Stimulated activated CD4-positive, alpha-beta T cell treated with anti-CD3 and anti-CD28 coated beads, Interleukin-4, amount 100 ng/mL, for 24 hours (primary cell): ENCODE measurements at regions not wholly inside any gene's neighbourhood (a gene's known extent, or its start where the extent isn't known, plus 50 kb on each side); places are given as distances from the start of the nearest gene placed in this dataset.
"Not testable (repeated sequence)": the region's sequence is repeated elsewhere in the genome, so short reads cannot be mapped to it uniquely, and the experiment has no call there.

Experiments
- DNase-seq: peaks from one replicate; pipeline ENCODE4 v3.0.0-alpha.2; 2020

DNA sequence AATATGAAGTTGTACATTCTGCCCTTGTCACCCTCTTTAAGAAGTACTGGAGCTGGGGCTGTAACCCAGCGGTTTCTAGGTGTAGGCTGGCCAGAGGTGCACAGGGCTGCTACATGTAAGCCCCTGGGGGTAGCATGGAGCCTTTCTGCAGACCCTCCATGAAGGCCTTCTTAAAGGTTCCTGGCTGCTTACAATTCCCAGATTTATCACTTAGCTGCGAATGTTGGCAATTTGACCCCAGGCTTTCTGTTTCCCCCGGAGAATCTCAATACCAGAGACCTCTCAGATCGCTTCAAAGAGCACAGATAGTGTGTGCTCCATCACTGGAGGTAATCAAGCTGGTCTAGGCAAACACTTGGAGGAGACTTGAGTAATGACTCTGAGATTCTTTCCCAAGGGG, 309.4 kb downstream of the CBLN1 start:
- DNase-seq: no peak

DNA sequence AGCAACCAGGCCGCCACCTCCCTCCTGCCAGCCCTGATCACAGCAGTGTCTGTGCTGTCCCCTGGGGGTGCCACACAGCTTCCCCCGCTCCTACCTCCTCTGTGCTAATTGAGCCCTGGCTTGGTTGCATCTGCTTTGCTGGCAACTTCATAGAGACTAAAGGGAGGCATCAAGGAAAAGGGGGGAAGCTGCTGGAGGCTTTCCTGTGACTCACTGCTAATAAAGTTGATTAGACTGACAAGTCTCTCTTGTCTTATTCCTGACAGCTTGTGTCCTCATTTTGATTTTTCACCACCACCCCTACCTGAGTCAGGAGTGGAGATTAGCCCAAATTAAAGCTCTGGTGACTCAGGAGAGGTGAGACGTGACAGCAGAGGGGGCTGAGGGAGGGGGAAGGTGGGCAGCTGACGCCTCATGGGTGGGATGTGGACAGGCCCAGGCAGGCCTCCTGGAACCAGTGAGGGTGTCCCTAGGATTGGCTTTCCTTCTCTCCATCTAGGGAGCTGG, 310.0 kb downstream of the CBLN1 start:
- no peak for DNase-seq

DNA sequence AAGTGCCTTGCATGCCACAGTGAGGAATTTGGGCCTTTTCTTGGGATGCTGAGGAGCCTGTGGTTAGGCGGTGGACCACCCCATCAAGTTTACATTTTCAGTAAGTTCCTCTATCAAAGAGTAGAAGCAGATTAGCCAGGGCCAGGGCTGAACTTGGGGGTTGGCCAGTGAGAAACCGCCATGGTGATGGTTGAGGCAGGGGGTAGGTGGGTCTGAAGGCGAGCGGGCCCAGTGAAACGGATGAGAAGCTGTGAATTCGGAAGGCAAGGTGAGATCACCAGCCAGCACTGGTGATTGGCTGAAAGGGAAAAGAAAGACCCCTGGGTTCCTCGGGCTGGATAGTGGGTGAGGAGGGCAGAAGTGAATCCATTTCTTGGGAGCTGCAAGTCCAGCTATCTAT, 311.4 kb downstream of the CBLN1 start:
- DNase-seq: no peak

DNA sequence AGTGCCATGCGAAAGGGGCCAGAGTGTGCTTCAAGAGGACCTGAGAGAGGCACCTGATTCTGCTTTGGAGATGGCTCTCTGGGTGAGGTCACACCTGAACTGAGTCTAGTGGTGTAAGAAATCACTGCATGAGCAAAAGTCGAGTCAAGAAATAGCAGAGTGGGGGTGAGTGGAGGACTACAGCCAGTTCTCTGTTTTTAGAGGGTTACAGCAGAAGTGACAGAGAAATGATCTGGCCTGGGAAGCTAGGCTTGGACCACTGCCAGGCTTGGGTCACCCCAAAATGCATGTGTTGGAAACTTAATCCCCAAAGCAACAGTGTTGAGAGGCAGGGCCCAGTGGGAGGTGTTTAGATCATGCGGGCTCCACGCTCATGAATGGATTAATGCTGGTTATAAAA, 312.0 kb downstream of the CBLN1 start:
- DNase-seq: no peak

DNA sequence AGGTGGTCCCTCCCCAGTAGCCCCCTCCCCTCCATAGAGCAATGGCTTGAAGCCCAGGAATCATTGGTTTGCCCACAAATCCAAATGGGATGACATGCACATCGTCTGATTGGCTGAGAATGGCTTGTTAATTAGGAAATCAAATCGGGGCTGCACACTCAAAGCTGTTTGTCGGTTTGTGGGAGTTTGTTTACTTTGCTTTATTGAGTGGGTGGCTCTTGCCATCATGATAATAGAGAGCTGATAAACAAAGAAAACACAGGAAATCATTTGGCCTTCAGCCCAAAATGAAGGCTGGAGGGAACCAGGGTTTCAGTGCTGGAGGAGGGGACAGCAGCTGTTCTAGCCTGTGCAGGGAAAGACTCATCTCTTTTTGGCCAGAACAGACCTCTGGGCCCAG, 316.3 kb downstream of the CBLN1 start:
- no peak for DNase-seq

DNA sequence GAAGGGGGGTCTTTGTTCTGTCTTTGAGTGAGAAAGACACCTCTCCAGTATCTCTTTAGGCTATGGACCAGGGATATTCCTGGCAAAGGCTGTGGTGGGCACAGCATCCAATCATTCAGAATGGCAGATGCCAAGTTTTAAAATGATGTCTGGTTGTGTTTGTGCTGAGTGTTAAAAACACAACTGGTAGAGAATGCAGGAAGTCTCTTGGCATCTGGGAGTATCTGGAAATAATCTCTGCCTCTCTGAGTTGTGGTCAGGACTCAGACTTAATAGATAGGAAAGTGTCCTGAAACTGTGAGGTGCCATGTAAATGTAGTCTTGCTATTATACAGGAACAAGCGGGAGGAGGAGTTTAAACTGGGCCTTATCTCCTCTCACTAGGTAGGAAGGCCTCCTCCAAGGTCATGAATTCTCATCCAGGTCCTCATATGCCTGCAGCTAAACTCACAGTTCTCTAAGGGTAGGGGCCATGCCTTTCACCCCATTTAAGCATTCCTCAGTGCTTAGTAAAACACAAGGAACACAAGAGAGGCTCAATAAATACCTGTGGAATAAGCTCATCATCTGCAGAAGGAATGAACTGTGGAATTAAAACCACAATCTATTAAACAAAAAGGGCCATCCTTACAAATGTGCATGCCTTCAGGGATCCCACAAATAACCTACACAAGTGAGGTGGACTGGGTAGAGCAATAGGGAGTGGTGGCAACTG, 317.6 kb downstream of the CBLN1 start:
- no peak for DNase-seq

DNA sequence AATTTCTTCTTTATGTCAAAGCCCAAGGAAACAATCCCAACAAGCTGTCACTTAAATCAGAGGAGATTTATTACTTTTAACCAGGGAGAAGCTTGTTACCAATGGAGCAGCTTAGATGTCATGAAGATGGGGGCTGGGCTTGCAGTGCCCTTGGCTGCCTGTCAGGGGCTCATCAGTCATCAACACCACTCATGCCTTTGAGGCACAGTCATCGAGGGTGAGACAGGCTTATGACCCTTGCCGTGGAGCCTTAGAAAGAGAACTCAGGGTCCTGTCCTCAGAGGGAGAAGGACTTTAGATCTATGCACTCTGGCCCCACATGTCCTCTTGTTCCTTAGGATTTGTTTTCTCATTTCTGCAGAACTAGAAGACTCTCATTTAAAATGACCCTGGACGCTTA, 318.3 kb downstream of the CBLN1 start:
- DNase-seq: no peak

DNA sequence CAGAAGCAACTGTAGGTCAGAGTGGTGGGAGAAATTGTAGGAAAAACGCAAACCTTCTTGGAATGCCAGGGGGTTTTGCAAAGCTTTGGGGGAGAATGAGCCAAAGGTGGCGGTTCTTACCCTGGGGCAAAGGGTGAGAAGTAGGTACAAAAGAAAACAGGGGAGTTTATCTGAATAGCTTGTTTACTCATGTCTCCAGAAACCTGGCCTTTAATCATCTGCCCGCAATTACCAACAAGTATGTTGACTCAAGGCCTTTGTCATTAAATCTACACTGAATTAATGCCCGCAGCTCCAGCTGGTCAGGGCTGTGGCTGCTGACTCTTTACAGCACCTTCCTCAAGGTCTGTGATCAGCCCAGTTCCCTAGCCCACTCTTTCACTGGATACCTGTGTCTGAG, 320.1 kb downstream of the CBLN1 start:
- no peak for DNase-seq

DNA sequence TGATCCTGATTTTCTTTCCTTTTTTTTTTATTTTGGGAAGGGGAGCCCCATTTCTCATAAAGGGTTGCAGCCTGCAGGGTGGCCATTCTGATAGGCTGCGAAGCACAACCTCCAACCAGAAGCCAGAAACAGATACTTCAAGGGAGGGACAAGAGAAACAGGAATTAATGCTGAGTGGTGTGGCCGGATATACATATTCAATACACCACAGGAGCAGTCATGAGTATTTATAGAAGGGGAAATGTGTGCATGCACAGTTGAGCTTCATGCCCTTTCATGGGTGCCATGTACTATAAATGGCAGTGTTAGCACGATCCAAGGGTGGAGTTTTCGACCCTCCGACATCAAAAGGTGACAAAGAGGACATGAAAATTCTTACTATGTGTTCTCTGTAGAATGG, 320.8 kb downstream of the CBLN1 start:
- no peak for DNase-seq

DNA sequence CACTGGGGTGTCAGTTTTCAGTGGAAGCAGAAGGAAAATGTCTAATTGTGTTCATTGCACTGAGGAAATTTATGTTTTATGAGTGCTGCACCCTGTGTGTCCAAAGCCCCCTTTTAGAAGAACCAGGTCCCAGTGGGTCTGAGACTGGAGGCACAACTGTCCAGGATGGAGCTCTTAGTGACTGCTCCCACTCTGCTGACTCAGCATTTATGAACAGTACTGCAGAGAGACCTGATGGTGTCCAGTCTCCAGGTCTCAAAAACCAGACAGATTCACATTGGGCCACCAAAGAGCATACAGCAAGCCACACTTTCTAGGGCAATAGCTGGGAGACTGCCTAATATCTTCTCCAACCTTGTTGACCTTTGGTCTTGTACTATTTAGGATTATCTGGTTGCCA, 321.9 kb downstream of the CBLN1 start:
- no peak for DNase-seq

DNA sequence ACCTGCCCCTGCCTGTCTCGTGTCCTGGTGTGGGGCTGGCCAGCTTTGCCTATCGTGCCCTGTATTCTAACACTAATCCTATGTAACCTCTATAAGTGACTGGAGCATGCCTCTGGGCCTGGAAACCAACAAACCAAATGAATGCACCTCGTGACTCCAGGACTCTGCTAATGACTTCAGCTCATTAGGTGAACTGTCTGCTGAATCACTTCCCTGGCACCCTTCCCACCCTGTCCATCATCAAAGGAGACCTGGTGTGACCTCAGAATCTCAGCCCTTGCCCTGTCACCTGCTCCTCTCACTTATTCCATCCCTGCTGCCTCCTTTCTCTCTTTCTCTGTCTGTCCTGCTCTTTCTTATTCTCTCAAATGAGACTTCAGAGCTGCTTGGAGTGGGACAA, 322.4 kb downstream of the CBLN1 start:
- no peak for DNase-seq

DNA sequence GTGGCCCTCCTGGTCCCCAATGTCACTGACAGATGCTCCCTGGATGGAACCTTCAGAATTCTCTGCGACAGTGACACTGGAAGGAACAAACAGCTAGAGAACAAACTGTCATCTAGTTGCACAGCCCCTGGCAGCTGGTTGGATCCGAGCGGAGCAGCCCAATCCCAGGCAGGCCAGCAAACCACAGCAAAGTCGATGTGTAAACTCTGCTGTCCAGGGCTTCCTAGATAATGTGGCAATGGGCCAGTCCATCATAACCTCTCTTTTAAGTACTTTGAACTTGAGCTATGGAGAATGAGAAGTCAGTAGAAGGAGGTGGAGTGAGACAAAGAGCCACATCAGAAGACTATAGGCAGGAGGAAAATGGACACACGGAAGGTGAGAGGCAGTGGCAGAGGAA, 323.0 kb downstream of the CBLN1 start:
- DNase-seq: no peak

DNA sequence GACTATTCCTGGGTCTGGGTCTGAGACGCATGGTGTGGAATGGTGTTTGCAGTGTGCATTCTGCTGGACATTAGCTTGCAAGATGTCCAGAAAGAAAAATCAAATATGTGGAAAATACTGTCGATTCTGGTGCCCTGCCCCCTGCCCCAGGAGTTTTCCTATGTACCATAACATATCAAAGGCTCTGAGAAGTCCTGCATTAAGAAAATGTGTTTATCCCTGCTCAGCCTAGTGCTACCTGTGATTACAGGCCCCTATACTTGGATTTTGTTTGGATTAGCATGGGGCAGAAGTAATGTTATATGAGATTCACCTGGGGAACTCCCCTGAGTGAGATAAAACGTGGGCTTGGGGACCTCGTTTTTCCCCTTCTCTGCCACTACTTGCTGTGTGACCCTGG, 325.0 kb downstream of the CBLN1 start:
- no peak for DNase-seq

DNA sequence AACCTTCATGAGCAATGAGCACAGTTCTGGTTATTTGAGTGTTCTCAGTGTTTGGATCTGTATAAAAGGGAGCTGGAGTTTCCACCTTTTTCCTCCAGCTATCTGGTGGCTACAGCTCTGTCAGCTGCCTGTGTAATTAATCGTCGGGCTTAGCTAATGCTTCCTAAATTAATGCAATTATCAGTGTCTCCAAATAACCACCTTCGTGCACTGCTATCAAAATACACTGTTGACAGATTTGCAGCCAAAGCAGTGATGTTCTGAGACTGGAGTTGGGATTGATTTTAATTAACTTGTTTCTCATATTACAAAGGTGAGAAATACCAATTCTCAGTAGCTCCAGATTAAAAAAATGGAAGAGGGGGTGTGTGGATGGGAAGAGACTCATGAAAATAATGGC, 325.8 kb downstream of the CBLN1 start:
- no peak for DNase-seq

DNA sequence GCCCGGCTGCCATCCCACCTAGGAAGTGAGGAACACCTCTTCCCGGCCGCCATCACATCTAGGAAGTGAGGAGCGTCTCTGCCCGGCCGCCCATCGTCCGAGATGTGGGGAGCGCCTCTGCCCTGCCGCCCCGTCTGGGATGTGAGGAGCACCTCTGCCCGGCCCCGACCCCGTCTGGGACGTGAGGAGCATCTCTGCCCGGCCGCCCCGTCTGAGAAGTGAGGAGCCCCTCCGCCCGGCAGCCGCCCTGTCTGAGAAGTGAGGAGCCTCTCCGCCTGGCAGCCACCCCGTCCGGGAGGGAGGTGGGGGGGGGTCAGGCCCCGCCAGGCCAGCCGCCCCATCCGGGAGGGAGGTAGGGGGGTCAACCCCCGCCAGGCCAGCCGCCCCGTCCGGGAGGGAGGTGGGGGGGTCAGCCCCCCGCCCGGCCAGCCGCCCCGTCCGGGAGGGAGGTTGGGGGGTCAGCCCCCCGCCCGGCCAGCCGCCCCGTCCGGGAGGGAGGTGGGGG, 330.0 kb downstream of the CBLN1 start:
- DNase-seq: not testable (repeated sequence)

DNA sequence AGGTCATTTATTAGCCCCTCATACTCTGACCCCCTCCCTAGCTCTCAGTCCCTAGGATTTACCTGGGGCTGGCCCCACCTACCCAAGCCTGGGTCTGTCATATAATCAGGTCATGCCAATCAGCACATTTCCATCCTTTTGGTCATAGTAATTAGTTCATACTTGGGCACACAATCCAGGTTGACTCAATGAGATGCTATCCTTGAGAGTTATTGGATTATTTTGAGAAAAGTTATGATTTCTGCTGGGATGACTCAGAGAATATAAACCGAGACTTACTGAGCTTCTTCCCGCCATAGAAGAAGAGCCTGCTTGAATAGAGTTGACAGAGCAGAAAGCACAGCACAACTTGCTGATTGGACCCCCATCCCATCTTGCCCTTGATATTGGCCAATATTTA, 331.5 kb downstream of the CBLN1 start:
- no peak for DNase-seq

DNA sequence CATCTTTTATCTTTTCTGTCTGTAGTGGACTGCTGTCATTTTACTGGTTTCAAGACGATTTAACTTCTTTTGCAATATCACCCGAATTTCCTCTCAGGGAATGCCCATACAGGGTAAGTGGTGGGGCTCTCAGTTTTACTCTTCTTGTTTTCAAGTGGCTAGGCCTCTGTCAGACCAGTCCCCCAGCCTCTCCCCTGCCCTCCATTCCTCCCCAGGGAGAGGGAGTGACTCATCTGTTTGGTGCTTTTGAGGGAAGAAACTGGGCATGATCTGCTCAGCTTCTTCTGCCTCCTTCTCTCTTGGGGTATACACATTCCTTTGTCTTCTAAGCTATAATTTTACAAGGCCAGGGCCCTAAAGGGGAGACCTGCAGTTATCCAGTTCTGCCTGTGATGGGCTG, 332.0 kb downstream of the CBLN1 start:
- no peak for DNase-seq

DNA sequence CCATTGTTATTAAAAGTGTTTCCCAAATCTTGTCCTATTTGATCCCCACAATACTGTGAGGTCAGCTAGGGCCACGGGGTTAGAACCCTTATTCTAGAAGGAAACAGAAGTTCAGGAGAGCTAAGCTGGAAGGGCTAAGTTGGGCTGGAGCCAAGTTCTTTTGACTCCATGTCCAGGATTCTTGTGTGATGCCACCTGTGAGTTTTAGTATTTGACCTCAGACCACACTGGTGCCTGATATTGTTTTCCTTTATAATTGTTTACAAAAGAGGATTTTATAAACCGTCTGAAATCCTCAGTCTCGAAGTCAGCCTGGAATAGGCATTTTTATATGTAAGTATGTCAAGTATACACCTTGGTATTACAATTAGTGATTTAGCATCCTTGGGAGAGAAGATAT, 332.7 kb downstream of the CBLN1 start:
- no peak for DNase-seq

DNA sequence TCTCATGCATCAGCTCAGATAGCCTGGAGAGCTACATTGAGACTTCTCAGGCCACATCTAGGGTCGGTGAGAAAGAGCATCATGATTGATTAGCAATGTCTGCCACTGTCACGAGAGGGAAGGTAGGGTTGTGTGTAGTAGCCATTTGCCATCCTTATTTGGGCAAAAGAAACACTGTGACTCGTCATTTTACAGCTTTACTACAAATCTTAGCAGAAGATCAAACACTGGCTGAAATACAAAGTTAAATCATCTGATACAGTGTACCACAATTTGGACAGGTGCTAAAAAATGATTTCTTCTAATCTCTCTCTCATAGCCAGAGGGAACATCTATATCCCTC, 334.3 kb downstream of the CBLN1 start:
- no peak for DNase-seq

DNA sequence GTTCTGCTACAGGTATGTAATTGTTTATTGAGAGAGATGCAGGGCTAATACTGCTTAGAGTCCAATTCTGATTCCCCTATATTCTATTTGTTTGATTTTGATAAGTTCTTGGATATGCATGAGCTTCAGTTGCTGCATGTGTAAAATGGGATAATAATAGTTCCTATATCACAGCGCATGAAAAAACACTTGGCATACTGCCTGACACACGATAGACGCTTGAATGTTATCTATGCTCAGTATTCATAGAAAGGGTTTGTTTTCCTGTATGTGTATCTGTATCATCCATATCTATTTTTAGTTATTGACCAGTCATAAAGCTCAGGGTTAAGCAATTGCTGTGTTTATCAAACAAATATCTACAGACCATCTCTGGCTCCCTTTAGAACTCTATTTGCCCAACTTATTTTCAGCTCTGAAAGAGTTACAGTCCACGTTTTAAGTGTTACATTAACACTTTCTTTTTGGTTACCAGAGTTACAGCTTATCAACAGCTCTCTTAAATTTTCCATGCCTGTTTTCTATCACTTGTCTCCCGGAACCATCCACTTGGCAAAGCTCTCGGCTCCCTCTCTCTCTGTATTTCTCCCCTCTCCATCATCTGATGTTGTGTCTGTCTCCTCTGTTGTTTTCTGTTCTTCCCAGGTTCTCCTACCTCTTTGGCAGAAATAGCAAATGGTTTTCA, 334.8 kb downstream of the CBLN1 start:
- no peak for DNase-seq

DNA sequence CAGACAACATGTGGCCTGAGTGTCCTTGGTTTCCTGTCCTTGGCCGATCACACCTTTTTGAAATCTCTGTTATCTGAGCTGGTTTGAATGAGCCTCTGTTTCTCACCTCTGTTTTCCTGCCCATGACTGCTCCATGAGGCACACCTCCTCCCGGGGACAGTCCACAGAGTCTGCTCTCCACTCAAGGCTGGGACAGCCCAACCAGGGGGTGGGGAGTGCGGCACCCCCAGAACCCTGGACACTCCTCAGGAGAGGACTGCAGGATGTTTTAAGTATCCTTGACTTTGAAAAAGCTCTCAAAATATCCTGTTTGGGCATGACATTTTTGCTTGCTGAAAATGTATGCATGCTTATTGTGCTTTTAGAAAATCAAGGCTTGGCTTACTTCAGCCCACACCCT, 333.0 kb upstream of the N4BP1 start:
- DNase-seq: no peak

DNA sequence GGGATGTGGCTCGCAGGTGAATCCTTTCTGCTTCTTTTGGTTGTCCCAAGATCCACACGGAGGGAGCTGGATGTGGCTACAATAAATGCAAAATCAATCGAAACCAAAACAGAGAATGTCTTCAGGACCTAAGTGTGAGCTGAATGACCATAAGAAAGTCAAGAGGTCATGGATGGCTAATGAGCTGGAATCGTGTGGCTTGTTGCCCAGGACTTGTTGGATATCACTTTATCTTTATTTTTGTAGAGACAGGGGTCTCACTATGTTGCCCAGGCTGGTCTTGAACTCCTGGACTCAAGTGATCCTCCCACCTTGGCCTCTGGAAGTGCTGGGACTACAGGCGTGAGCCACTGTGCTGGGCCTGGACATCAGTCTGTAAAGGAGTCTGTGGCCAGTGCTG, 326.8 kb upstream of the N4BP1 start:
- no peak for DNase-seq

DNA sequence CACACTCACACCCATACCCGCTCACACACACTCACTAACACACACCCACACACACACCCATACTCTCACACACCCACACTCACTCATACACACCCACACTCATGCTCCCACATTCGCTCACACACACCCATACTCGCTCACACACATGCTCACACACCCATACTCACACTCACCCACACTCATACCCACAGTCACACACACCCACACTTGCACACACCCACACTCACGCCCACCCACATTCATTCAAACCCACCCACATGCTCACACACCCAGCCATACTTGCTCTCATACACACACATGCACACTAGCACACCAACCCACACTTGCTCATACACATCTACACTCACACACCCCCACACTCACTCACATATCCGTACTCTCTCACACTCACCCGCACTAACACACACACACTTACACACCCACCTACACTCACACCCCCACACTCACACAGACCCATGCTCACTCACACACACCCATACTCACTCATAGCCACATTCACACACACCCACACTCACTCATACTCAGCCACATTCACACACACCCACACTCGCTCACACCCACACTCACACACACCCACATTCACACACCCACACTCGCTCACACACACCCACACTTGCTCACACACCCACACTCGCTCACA, 322.4 kb upstream of the N4BP1 start:
- DNase-seq: no peak

DNA sequence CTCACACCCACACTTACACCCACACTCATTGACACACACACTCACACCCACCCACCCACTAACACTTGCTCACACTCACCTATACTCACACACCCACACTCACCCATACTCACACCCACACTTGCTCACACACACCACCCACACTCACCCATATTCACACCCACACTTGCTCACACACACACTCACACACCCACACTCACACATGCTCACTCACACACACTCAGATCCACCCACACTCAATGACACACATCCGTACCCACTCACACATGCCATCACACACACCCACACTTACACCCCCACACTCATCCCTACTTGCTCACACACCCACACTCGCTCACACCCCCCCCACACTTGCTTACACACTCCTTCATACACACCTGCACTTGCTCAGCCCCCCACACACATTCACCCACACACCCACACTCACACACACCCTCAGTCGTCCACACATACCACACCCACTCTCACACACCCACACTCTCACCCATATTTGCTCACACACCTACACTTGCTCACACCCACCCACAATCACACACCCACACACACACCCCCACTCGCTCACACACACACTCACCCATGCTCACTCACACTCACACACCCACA, 321.1 kb upstream of the N4BP1 start:
- DNase-seq: no peak
